Lung (tissue), 11 donors: ENCODE measurements at regions not wholly inside any gene's neighbourhood (a gene's known extent, or its start where the extent isn't known, plus 50 kb on each side); places are given as distances from the start of the nearest gene placed in this dataset.
A peak's percentile ranks its signal among the peaks of the same experiment; 100 is the strongest.

Experiments used
- ATAC-seq: fragments of 200-7000 bp; cut with Tn5 transposase; one replicate; pipeline ENCODE4 v1.9.1; 2020; ENCODE audit warnings: moderate number of reproducible peaks; ENCODE audit not compliant: insufficient read depth, low FRiP score
- DNase-seq, 3 donors: peaks; one replicate each; pipeline ENCODE4 v3.0.0-alpha.2; 2013 to 2017
- H3K27ac ChIP-seq, 2 donors: one replicate each; pipeline ENCODE4 v1.5.1; 2013; ENCODE audit warnings: mild to moderate bottlenecking in 2 of 2, moderate library complexity in 2 of 2, control low read depth in 1 of 2, inconsistent platforms in 1 of 2, low read depth in 1 of 2, low read length in 1 of 2
- H3K27me3 ChIP-seq, 3 donors: one replicate each; pipeline ENCODE4 v1.5.1; 2013; ENCODE audit warnings: low read length in 2 of 3; ENCODE audit not compliant: control insufficient read depth in 3 of 3, insufficient read depth in 3 of 3
- H3K36me3 ChIP-seq, 4 donors: one replicate each; pipeline ENCODE4 v1.5.1; 2013; ENCODE audit warnings: low read length in 4 of 4, mild to moderate bottlenecking in 1 of 4, moderate library complexity in 1 of 4; ENCODE audit not compliant: control insufficient read depth in 4 of 4, insufficient read depth in 4 of 4
- H3K4me1 ChIP-seq, 5 donors: one replicate each; pipeline ENCODE4 v1.5.1; 2013; ENCODE audit warnings: low read length in 5 of 5, mild to moderate bottlenecking in 2 of 5, moderate library complexity in 1 of 5; ENCODE audit not compliant: control insufficient read depth in 5 of 5, insufficient read depth in 5 of 5
- H3K4me3 ChIP-seq: one replicate; pipeline ENCODE4 v1.5.1; 2013; ENCODE audit warnings: mild to moderate bottlenecking, control low read depth, moderate library complexity
- H3K9ac ChIP-seq, 2 donors: one replicate each; pipeline ENCODE4 v1.5.1; 2013; ENCODE audit warnings: low read length in 2 of 2, control low read depth in 1 of 2; ENCODE audit not compliant: insufficient read depth in 1 of 2
- H3K9me3 ChIP-seq, 4 donors: one replicate each; pipeline ENCODE4 v1.5.1; 2013; ENCODE audit warnings: low read length in 3 of 4, mild to moderate bottlenecking in 1 of 4, moderate library complexity in 1 of 4; ENCODE audit not compliant: control insufficient read depth in 4 of 4, insufficient read depth in 3 of 4
- CTCF ChIP-seq: IDR thresholded peaks from 2 replicates; pipeline ENCODE4 v1.5.1; 2012; ENCODE audit warnings: mild to moderate bottlenecking; ENCODE audit errors: control extremely low read depth, extremely low read depth
- WGBS, 2 donors: extraction: QIAGEN DNeasy Blood & Tissue Kit; methylation state at CpG; one replicate each; pipeline ENCODE4 v1.1.7; 2013; 5-methylcytosine and 5-hydroxymethylcytosine counted together
- donor health status: control.
- donor health status: control.
- donor health status: Bipolar disorder and iron deficiency.
- donor health status: healthy.
- donor health status: DM: yes; HTN: yes; CAD: no.

- Histone ChIP-seq H3K9me3 (no peaks in the 10 kb centered on the region), H3K4me3 (no peak overlapping the region), H3K9ac (no peak overlapping the region), H3K27me3 (no peaks in the 10 kb centered on the region), H3K4me1 (peaks cover 0 to 1% (median 0%) of the 10 kb centered on the region in 5 donors), H3K36me3 (no peaks in the 10 kb centered on the region), H3K27ac (no peak overlapping the region)
- ATAC-seq (peak; percentile 64), DNase-seq (peak; percentile 13 to 69 (median 49))
- 65 to 81% methylated on average over 3 of the region's 3 CpGs for WGBS, 2 donors
- TF ChIP-seq CTCF = no peak
These were observed 598.2 kb upstream of the BOD1L1 start for GRCh38 chr4:14225688-14226207.

GRCh38 chr4:14233126-14233525 is 605.6 kb upstream of the BOD1L1 start:
- DNase-seq (peak in 1 of 3 donors; percentile 15), ATAC-seq (no peak)
- Histone ChIP-seq H3K9me3 (no peaks in the 10 kb centered on the region), H3K4me3 (no peak overlapping the region), H3K27ac (no peak overlapping the region), H3K27me3 (no peaks in the 10 kb centered on the region), H3K9ac (no peak overlapping the region), H3K4me1 (no peaks in the 10 kb centered on the region), H3K36me3 (no peaks in the 10 kb centered on the region)
- 54 to 68% methylated on average over 1 of the region's 1 CpG for WGBS, 2 donors
- no peak for TF ChIP-seq CTCF

- no peak overlapping the region for H3K4me3 ChIP-seq
- no peaks in the 10 kb centered on the region for H3K9me3 ChIP-seq
- H3K27ac ChIP-seq = no peak overlapping the region
- H3K27me3 ChIP-seq = no peaks in the 10 kb centered on the region
- ATAC-seq (no peak), DNase-seq (no peak)
- H3K4me1 ChIP-seq = no peaks in the 10 kb centered on the region
- H3K36me3 ChIP-seq = no peaks in the 10 kb centered on the region
- no peak overlapping the region for H3K9ac ChIP-seq
- no peak for TF ChIP-seq CTCF
These were observed 606.8 kb upstream of the BOD1L1 start for GRCh38 chr4:14234307-14234706.

- no peak for DNase-seq
- WGBS, 2 donors = 72 to 91% methylated on average over 2 of the region's 2 CpGs
- Histone ChIP-seq H3K36me3 (no peaks in the 10 kb centered on the region), H3K4me1 (no peaks in the 10 kb centered on the region), H3K4me3 (no peak overlapping the region), H3K9ac (no peak overlapping the region), H3K9me3 (no peaks in the 10 kb centered on the region), H3K27me3 (no peaks in the 10 kb centered on the region), H3K27ac (no peak overlapping the region)
- no peak for ATAC-seq
- TF ChIP-seq CTCF = no peak
These were observed 608.8 kb upstream of the BOD1L1 start for GRCh38 chr4:14236359-14236758.
